Pons (tissue), 1 donor: ENCODE measurements at regions not wholly inside any gene's neighbourhood (a gene's known extent, or its start where the extent isn't known, plus 50 kb on each side); places are given as distances from the start of the nearest gene placed in this dataset.

ENCODE experiments used
- DNase-seq: peaks from one replicate; pipeline ENCODE4 v3.0.0-alpha.2; 2016; ENCODE audit warnings: low spot score

GRCh38 chr6:14857501-14857900 is 388.4 kb upstream of the JARID2 start:
- DNase-seq: no peak

DNA sequence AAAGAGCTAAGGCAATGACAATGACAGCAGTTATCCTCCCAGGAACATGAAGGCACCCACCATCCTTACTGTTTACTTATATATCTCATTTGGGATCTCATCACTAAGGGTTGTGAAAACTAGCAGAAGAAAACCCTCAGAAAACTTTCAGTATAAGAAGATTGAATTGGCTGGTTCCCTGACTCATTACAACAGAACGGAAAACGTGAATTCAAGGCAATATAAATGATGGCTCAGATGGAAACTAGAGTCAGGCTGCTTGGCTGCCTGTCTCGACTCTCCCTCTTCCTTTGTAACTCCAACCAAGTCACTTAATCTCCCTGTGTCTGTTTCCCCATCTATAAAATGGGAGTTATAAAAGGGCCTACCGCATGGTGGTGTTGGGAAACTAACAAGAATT is 387.1 kb upstream of the JARID2 start:
- no peak for DNase-seq

DNA sequence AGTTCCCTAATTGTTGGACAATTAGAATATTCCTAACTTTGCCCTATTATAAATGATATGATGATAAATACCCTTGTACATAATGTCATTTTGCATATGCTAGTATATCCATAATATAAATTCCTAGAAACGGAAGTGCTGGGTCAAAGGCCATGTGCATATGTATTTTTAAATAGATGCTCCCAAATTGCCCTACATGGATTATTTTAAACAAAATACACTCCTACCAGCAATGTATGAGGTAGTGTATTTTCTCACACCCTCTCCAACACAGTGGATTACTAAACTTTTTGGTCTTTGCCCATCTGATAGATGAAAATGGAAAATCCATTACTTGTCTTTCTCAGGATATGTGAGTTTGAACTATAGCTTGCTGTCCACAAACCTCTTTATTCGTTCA is 385.1 kb upstream of the JARID2 start:
- DNase-seq: no peak

DNA sequence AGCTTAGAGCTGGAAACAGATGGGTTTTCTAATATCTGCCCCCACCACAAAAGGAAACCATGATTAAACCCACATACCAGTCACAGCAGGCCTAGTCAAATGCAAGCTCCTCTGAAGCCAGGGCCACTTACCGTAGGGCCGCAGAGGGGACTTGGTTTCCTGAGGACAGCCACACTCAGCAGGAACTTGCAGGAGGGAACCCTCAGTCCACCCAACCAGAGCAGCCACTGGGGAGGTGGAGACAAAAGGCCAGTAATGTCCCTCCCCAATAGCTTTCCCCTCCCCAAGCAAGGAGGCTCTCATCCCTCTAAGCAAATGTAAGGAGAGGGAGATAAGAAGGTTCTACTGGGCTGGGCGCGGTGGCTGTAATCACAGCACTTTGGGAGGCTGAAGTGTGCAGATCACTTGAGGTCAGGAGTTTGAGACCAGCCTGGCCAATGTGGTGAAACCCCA is 384.4 kb upstream of the JARID2 start:
- DNase-seq: no peak

DNA sequence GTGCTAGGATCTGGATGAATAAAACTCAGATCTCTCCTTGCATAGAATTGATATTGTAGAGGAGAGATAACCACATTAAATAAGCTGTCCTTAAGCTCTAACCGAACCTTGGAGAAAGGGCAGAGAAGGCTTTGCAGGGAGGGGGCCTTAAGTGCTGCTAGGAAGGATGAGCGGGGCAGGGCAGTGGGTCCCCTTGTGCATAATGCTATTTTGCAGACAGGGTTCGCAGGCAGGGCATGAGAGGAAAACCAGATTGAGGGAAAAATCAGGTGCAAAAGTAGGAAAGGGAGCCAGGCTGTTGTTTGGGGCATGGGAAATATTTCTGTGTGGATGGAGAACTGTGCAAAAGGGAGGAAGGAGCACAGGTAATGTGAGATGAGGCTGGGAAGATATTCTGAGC is 383.0 kb upstream of the JARID2 start:
- DNase-seq: no peak

DNA sequence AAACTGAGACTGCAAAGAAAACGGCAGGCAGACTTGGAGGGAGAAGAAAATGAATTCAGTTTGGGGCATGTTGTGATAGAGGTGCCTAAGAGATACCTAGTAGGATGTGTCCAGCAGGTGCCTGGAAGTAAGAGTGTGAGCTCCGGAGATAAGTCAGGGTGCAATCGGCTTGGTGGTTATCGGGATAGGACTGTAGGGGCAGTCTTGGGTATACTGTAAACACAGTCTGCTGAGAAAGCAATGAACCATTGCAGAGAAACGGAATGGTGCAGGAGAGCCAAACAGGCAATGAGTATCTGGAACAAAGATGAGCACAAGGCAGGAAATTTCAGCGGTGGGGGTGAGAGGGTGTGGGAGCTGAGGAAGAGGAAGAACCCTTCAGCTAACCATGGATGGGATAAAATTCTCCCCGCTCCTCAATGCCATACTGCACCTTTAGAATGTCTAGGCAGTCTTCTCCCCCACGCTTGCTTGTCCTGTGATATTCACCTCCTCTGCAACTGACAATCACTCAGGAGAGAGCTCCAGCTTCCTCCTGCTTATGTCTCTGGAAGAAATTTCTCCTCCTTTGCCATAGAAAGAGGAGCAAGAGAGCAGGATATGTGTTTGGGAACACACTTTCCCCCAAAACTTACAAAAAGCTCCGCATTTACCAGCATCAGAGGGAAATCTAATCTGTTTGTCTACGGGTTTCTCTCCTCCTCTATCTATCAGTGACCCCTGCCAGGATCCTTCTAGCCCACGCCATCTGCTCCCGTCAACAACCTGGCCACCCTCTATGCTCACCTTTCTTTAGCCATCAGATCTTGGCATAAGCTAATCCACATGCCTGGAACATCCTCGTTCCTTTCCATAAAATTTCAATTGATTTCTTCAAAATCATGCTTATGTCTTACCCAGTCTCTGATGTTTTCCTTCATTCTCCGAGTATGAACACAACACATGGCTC is 381.7 kb upstream of the JARID2 start:
- no peak for DNase-seq

GRCh38 chr6:14865531-14866100 is 380.3 kb upstream of the JARID2 start:
- no peak for DNase-seq

GRCh38 chr6:14867802-14868201 is 378.1 kb upstream of the JARID2 start:
- no peak for DNase-seq

DNA sequence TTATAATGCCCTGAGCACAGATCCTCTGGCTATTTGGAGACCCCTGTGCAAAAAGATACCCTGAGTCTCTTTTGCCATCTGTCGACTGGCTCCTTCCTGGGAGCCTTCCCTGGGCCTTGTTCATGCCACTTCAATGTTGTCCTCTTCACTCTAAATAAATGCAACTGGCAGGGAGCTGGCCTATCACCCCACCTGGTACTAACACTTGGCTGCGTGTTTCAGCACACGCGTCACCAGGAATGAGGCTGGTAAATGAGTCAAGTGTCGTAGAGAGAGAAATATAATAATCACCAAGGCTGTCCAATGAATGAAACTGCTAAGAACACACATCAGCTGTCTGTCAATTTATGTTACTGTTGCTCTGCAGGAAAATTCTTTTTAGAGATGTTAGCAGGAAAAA is 374.6 kb upstream of the JARID2 start:
- DNase-seq: no peak

- DNase-seq: no peak
Observed at GRCh38 chr6:14873101-14873500, 372.8 kb upstream of the JARID2 start.

DNA sequence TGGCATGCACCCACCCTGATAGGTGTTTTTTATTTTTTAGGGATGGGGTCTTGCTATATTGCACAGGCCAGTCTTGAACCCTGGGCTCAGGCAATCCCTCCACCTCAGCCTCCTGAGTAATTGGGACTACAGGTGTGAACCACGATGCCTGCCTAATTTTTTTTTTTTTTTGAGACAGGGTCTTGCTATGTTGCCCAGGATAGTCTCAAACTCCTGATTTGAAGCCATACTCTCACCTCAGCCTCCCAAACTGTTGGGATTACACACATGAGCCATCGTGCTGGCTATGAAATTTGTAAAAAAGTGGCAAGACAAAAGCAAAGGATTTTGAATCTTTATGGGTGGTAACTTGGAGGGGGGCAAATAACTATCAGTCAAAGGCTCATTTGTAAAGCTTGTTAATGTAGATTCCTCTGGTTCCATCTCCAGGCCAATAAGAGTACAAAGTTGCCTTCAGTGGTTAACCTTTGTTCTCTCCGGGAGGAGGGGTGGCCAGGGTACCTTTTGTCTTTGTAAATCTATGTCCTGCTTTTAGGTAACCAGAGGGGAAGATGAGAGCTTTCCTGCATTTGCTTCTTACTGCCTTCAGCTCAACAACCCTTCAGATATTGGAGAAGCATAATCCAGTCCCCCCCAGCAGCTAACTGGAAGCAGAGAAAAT is 372.0 kb upstream of the JARID2 start:
- no peak for DNase-seq

- no peak for DNase-seq
Observed at GRCh38 chr6:14874975-14875480, 370.8 kb upstream of the JARID2 start.

- DNase-seq: no peak
Observed at GRCh38 chr6:14875481-14876063, 370.3 kb upstream of the JARID2 start.

GRCh38 chr6:14876778-14877613 is 368.9 kb upstream of the JARID2 start:
- peak; percentile 44 for DNase-seq

GRCh38 chr6:14877758-14878157 is 368.1 kb upstream of the JARID2 start:
- no peak for DNase-seq

DNA sequence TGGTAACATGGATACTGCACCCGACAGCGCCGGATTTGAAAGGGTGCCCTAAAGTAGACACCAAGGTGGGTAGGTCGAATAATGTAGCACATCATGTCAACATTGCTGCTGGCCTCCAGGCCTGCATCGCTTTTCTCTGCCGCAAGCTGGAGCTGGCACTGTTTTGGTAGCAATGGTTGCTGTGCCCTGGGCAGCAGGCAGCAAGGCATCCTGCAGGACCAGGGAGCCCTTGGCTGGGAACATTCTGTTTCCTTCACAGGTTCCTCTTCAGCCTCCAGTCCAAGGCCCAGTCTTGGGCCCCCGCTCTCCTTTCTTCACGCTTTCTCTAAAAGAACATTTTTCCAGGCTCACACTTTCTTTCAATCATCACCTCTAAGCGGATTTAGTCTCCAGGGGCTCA is 365.8 kb upstream of the JARID2 start:
- DNase-seq: peak; percentile 19

- no peak for DNase-seq
Observed at GRCh38 chr6:14880677-14881076, 365.2 kb upstream of the JARID2 start.

DNA sequence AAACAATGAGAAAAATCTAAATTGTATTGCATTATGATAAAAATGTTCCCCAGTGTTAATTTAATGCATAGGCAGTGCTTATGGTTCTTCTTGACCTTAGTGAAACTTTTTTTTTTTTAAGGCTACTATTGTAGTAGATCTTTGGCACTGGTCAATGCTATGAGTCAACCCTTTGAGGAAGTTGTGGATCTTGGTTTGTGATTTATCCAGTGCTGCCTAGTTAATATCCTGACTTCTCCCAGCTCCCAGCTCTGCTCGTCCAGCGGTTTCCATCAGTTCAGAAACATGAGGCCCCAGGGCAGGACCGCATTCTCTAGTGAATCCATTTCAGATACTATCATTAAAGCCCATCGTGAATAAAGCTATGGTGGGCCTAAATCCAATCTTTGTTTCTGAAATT is 364.5 kb upstream of the JARID2 start:
- no peak for DNase-seq

GRCh38 chr6:14882394-14883026 is 363.4 kb upstream of the JARID2 start:
- DNase-seq: no peak

DNA sequence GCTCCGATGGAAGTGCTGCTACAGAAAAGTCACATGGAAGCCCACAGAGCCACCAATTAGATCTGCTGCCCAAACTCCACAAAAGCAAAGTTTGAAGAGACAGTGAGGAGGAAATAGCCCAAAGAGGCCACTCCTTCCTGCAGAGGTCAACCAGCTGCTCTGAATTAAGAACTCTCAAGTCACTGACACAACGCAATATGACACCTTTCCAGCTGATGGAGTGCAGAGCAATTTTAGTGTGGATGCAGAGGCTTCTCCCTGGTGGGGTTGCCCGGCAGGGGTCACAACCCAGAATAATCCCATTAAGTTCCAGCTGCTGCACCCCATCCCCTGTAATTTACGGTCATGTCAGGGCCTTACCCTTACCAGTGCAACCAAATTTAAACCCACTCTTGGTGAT is 361.9 kb upstream of the JARID2 start:
- DNase-seq: no peak

- no peak for DNase-seq
Observed at GRCh38 chr6:14885498-14885897, 360.4 kb upstream of the JARID2 start.
